Fibroblast of skin of back (primary cell): ENCODE measurements at regions not wholly inside any gene's neighbourhood (a gene's known extent, or its start where the extent isn't known, plus 50 kb on each side); places are given as distances from the start of the nearest gene placed in this dataset.
A peak's percentile ranks its signal among the peaks of the same experiment; 100 is the strongest.

Experiments
- DNase-seq: peaks from one replicate; pipeline ENCODE4 v3.0.0-alpha.2; 2013

- DNase-seq = no peak
Measured at GRCh38 chr5:111010783-111011182, 60.7 kb upstream of the TSLP start.

GRCh38 chr5:111013011-111013410, 58.5 kb upstream of the TSLP start:
- peak; percentile 44 for DNase-seq

GRCh38 chr5:111016801-111017200, 54.7 kb upstream of the TSLP start:
- peak; percentile 91 for DNase-seq

GRCh38 chr5:111017731-111018130, 53.8 kb upstream of the TSLP start:
- peak; percentile 81 for DNase-seq
